ENCODE measurements at regions not wholly inside any gene's neighbourhood (a gene's known extent, or its start where the extent isn't known, plus 50 kb on each side); places are given as distances from the start of the nearest gene placed in this dataset.
A peak's percentile ranks its signal among the peaks of the same experiment; 100 is the strongest.
"Not testable (repeated sequence)": the region's sequence is repeated elsewhere in the genome, so short reads cannot be mapped to it uniquely, and the experiment has no call there.

DNA sequence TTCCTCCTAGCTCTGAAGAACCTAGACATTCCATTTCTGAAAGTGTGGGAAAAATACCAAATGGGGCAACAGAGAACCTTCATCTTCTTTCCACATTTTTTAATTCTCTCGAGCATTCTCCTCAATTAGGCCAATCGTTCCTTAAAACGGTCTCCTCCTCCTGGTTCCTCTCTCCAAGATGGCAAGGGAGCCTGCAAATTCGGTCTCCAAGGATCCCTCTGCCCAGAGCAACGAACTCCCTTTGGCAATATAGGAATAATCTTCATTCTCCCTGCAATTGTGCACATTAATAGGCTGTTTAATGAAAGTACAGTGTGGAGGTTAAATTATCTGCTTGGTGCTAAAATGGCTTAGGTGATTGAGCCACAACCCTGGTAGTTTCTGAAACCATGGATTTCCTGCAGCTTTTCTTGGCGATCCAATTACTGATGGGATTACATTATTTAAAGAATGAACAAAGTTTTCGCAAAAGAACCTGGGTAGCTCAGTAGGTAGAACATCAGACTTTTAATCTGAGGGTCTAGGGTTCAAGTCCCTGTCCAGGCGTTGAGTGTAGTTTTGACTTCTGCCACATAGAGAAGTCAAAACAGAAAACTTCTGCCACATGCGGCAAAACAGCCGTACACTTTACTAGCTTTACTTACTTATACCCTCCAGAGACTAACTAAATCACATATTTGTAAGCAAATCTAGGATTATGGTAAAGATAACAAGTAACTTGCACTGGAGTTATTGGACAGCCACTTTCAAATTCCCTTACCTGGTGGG, 102.9 kb upstream of the ZNF184 start:
- no peak for DNase-seq

DNA sequence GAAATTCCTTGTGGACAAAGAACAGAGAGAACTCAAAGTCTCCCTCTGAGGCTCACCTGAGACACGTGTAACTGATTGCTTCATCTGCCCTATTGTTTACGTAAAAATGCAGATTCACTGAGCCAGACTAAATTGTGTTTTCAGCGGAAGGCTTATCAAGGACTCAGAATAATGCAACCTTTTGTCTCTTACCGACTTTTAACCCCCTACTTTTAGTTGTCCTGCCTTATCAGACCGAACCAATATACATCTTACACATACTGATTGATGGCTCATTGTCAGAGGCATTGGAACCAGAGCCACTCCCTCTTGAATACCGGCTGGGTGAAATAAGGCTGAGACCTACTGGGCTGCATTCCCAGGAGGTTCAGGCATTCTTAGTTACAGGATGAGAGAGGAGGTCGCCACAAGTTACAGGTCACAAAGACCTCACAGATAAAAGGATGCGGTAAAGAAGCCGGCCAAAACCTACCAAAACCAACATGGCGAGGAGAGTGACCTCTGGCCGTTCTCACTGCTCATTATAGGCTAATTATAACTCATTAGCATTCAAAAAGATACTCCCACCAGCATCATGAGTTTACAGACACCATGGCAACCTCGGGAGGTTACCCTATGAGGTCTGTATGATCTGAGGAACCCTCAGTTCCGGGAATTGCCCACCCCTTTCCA, 95.5 kb upstream of the ZNF184 start:
- no peak for DNase-seq

DNA sequence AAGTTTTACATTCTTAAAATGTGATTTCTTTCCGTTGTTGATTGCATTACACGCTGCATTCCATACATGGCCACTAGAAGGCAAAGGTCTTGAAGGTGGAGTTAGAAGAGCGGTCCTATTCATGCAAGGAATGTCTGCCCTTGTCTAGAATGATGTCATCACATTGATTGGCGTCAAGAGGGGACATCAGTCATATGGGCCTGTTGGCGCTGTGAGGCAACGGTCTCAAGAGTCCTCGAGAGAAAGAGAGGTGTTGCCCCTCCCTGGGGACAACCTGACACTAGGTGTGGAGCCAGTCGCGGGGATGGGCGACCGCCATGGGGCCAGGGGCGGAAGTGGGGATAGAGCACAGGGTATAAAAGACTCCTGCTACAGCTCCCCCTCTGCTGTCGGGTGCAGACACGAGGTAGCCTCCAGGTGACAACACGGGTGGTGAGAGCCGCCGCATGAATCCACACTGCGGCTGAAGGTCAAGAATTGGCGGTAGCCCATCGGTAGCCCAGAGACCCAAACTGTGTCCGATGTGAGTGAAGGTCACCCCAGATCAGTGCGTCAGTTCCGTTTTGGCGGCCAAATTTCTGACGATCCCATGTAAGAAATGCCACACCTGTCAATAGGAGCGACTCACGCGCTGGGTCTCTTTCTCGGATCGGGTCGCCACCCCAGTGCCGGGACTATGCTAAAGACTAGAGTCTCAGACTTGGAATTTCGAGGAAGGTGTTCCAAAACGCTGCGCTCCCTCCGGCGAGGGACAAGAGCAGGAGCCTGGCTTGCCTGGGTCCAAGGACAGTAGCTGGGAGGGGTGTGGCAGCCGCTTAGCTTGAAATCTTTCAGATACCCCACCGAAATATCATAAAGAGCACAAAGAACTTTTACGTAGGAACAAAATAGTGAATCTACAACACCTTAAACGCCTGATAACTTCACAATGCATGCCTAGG, 93.2 kb upstream of the ZNF184 start:
- DNase-seq, result no peak

DNA sequence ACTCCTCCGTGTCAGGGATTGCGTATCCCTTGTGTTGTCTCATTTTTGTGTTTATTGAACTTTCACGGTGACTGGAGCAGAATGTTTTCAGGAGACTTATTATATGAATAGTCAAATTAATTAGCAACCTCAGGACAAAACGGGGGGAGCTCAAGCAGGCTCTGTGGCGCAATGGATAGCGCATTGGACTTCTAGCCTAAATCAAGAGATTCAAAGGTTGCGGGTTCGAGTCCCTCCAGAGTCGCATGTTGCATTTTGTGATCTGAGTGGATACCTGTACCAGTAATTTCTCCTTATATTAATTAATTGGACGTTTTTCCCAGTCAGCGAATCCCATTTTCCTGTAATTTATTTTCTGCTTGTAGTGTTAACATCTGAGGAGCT, 89.1 kb upstream of the ZNF184 start:
- DNase-seq, result no peak

DNA sequence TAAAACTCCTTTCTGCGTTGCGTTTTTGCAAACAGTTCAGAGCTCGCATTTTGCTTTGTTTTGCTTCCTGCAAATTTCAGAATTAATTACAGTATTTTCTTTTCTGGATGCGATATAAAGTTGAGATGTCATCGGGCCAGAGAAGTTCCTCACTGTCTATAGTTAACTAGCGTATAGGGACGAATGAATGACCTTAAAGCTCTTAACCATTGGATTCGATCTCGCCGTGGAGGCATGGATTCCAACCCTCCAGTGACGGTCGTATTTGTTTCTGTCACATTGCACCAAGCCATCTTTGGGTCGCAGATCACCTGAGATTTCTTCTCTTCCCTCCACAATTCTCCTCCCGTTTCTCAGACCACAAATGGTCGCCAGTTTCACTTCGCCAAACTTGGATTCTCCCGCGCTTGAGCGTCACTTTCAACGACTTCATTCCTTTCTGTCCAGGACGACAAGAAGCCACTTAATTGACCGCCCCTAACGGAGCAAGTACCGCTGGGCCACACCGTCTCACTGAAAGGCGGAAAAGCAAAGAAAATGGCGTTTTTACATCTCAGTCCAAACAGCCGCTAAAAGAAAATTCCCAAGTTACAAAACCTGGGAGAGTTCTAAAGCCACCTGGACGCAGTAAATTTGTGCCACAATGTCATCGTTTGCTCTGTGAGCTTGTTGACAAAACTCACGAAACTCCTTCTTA, 85.3 kb upstream of the ZNF184 start:
- DNase-seq, result no peak

DNA sequence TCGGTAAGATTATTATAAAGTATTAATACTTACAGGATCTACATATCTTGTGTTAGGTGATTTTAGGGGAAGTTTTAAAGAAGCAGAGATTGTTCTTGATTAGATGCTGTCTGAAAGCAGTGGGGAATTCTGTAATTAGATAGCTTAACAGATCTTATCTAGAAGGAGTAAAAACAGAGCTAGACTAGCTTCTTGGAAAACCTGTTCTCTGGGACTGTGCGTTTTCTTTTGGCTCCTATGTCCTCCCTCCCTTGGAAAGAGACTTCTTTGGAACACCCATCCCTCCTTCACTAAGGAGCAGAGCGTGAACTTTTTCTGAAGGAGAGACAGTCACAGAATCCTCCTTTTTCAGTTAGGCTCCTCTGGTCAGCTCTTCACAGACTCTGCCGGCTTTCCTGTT, 83.5 kb upstream of the ZNF184 start:
- DNase-seq, result no peak

DNA sequence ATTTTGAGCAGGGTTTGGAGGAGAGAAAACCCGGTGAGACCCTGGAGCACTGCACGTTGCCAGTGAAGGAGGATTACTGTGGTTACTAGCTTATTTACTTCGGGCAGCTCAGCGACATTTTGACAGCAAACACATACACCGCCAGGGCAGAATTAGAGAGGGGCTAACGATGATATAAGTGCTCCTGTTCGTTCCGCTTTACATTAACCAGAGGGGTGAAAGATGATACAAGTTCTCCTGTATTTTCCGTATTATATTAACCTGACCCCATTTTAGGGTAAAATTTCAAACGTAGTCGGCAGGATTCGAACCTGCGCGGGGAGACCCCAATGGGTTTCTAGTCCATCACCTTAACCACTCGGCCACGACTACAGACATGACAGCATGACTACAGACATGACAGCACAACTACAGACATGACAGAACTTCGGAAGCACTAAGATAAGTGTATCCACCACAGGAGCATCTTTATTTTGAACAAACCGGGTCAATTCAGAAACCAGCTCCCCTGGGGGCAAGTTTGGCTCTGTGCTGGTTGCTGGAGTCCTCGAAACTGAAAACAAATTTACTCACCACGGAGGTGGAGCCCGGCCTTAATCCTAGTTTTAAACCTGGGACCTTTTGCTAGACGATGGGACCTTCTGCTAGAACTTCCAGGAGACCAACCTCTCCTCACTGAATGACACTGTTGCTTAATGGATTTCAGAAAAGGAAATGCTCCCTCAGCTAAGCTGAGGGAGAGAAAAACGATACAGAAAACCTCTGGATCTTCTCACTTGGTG, 80.4 kb upstream of the ZNF184 start:
- peak; percentile 56 for DNase-seq

DNA sequence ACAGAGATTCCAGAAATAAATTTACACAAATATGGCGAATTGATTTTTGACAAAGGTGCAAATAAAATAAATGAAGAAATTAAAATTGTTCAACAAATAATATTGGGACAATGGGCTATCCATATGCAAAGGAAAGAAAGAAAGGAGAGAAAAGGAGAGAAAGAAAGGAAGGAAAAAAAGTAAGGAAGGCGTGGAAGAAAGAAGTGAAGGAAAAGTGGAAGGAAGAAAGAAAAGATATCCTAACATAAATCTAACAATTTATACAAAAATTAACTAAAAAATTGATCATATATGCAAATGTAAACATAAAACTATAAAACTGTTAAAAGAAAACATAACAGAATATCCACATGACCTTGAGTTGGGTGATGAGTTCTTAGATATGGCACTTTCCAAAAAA, 78.7 kb upstream of the ZNF184 start:
- no peak for DNase-seq

DNA sequence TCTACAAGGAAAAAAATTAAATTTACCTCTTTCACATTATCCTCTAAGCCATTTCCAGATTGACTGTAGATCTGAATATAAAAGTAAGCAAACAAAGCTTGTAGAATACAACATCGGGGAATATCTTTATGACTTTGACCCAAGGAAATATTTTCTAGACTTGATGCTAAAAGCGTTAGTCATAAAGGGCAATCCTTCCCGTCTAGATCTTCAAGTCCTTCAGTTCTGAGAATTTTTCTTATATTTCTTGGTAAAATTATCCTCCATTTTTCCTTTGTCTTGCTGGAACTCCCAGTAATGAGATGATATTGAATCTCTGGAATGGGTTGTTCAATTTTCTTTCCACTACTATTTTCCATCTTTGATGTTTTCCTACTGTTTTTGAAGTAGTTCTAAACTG, 77.8 kb upstream of the ZNF184 start:
- DNase-seq, result no peak

DNA sequence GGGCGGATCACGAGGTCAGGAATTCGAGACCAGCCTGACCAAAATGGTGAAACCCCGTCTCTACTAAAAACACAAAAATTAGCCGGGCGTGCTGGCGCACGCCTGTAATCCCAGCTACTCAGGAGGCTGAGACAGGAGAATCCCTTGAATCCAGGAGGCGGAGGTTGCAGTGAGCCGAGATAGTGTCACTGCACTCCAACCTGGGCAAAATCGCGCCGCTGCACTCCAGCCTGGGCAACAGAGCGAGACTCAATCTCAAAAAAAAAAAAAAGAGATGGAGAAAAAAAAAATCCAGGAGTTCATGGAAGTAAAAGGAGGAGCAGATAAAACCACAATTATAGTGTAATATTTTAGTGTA, 76.3 kb upstream of the ZNF184 start:
- not testable (repeated sequence) for DNase-seq

DNA sequence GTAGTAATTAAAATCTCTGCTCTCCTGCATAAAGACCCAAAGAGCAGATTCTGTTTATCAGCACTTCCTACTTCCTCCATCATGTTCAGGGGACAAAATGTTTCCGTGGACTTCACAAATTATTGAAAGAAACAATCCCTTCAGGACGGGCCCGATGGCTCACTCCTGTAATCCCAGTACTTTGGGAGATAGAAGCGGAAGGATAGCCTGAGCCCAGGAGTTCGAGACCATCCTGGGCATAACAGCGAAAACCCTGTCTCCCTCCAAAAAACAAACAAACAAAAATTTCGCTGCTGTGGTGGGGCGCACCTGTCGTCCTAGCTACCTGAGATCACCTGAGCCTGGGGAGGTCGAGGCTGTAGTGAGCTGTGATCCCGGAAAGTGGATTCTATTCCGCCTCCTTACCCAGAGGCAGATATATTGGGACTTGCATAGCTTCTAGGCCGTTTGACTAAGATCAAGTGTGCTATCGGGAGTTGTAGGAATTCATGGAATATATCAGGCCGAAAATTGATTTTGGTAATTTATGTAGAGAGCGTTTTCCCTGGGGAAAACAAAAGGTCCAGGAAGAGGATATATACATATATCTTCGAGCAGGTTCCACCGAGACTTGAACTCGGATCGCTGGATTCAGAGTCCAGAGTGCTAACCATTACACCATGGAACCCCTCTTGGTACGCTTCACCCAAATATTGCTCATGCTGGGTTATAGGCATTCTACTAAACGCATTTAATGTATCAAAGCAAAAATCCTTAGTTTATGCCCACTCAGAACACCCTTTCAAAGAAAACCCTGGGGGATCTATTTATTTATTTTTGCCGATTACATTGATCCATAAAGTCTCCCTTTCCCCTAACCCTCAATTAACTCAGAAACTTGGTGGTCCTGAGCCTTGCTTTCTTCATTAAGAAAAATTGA, 74.5 kb upstream of the ZNF184 start:
- DNase-seq, result peak; percentile 79

DNA sequence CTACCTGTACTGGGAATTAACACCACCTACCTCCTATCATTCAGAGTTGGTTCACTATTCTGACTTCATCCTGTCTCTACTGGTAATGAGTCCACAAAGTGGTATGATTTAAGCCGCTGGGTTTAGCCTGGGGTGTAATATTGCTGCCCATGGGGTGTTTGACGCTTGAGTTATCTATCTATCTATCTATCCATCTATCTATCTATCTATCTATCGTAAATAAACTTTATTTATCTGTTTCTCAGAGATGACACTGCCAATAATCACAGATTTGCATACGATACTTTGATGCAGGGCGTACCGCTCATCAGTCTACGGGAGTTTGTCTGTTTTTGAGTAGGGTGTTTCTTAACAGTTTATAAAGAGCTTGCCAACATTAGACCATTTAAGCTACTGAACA, 73.6 kb upstream of the ZNF184 start:
- no peak for DNase-seq

DNA sequence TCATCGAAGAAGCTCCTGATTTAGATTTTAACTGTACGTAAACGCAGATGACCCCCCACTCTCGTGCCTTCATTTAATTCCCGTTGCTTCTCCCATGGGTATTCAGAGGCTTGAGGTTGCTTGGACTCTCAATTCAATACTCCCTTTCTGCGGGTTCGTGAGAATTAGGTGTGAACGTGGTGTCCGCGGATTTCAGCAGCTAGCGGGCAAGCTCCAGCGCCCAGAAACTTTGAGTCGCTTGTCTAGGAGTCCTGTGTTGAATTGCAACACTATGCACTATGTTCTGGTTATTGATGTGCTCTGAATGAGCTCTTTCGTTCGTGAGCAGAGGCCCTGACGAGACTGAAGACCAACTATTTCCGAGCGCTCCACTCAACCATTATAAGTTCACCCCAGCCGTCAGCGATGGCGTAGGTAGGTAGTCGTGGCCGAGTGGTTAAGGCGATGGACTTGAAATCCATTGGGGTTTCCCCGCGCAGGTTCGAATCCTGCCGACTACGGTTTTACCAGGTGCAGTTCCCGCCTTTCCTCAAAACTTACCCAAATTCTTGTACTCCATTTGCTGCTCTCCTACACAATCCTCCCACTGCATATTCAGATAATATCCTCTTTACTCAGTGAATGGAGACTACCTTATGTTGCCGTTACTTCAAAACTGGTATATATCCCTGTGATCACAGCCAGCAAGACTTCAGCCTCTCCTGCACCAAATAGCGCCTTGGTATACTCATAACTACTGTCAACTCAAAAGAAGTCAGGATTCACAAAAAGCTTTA, 72.6 kb upstream of the ZNF184 start:
- peak; percentile 73 for DNase-seq

DNA sequence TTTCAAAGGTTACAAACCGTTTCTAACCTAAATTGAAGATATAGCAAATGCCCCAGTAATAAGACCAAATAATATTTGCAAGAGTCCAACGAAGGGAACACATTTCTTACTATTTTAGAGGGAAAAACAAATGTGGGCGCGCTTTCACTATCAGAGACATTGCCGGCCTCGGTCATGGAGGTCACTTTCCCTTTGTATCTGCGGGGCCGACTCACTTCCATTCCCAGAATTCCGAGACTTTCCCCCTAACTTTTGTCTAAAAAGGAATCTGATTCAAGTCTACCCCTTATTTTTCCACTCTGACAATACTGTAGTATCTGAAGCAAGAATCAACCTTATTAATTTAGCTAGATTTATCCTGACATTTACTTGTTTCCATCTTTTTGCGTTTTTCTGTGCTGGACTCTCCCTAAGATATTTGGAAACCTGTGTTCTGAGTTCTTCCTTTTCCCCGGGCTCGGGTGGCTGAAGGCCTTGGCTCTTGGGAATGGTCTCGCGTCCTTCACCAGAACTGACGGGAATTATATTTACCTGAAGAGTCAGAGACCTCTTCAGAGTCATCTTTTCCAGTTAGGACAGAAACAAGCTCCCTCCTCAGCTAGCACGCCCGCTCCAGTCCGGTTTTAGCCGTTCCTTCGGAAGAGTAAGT, 71.8 kb upstream of the ZNF184 start:
- DNase-seq, result no peak

DNA sequence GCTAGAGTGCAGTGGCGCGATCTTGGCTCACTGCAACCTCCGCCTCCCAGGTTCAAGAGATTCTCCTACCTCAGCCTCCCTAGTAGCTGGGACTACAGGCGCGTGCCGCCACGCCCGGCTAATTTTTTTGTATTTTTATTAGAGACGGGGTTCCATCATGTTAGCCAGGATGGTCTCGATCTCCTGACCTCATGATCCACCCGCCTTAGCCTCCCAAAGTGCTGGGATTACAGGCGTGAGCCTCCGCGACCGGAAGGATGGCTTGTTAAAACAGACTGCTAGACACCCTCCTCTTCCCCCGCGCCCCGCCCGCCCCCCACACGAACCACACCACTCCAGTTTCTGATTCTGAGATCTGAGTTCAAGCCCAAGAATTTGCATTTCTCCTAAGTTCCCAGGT, 71.2 kb upstream of the ZNF184 start:
- peak; percentile 14 for DNase-seq

DNA sequence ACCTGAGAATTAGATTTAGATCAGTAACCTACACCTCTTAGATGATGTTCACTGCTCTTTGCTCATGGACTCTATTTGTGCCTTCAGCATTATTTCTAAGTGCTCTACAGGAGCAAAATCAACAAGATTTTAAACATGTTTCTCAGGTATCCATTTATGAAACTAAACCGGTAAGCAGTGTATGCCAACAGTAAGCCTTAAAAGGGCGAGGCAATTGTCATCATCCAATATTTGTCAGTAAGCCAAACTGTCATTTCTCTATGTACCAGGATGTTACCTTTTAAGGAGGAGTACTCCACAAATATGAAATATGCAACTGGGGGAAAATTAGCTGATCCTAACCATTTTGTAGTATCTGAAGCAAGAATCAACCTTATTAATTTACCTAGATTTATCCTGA, 69.6 kb upstream of the ZNF184 start:
- no peak for DNase-seq

DNA sequence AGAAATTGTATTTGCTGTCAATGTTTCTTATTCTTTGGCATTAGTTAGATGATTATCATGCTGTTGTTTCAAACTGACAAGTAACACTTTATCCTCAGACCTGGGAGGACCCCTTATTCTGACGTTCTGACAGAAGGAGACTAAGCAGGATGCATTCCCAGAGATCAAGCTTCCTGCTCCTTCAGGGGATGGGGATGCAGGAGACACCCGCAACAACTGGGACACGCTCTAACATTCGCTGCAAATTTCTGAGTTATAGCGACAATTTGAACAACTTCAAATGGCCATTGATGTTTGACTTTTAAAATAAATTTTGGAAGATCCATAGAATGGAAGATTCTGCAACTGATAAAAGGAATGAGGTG, 69.0 kb upstream of the ZNF184 start:
- no peak for DNase-seq

DNA sequence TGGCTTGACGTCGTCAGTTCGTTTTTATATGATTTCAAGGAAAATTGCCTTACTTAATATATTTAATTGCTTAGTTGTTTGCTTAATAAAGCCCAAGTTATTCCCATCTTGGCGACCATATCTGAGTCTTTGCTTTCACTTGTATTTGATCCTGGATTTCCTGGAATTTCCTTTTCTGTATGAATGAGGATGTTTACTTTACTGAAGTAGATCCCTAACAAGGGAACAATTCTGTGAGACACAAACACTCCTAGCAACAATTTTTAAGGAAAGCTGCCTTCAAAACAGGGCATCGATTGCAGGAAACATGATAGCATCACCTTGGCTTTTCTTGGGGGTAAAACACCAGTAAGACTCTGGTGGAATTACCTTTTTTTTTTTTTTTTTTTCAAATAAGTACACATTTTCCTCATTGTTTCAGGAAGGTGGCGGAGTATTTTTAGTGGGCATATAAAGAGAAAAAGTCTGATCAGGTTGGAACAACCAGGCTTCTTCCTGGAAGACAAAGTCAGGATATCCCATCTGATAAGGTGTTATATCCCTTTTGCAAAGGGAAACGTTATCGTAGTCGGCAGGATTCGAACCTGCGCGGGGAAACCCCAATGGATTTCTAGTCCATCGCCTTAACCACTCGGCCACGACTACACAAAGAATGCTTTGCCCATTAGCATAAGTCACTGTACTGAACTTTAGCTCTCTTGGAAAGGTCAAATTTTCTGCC, 68.5 kb upstream of the ZNF184 start:
- DNase-seq, result peak; percentile 8

DNA sequence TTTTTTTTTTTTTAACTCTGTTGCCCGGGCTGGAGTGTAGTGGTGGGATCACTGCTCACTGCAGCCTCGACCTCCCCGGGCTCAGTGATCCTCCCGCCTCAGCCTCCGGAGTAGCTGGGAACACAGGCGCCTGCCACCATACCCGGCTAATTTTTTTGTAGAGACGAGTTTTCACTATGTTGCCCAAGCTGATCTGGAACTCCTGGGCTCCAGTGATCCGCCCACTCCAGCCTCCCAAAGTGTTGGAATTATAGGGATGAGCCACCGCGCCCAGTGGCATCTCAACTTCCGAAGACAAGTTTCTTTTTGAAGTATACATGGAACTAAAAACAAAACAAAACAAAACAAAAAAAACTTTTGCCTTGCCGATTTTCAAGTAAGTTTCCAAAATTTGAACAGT, 66.6 kb upstream of the ZNF184 start:
- DNase-seq, result no peak
